ENCODE measurements at regions not wholly inside any gene's neighbourhood (a gene's known extent, or its start where the extent isn't known, plus 50 kb on each side); places are given as distances from the start of the nearest gene placed in this dataset.

DNA sequence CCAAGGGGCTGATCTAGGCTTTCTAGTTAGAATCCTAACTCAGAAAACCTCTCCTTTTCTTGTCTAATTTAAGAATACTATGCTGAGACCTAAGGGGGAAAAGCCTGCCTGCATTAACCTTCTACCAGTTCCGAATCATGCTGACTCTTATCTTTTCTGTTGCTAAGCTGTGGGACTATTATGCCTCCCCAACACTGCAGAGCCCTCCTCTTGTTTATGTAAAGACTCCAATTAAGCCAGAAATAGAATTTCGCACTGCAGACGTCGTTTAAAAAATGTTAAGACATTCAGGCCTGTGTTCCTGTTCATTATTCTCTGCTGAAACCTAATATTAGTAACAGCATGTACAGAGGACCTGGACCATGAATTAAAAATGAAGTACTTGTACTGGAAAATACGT is 310.6 kb upstream of the ATP11B start:
- TF ChIP-seq, protein P1, sequence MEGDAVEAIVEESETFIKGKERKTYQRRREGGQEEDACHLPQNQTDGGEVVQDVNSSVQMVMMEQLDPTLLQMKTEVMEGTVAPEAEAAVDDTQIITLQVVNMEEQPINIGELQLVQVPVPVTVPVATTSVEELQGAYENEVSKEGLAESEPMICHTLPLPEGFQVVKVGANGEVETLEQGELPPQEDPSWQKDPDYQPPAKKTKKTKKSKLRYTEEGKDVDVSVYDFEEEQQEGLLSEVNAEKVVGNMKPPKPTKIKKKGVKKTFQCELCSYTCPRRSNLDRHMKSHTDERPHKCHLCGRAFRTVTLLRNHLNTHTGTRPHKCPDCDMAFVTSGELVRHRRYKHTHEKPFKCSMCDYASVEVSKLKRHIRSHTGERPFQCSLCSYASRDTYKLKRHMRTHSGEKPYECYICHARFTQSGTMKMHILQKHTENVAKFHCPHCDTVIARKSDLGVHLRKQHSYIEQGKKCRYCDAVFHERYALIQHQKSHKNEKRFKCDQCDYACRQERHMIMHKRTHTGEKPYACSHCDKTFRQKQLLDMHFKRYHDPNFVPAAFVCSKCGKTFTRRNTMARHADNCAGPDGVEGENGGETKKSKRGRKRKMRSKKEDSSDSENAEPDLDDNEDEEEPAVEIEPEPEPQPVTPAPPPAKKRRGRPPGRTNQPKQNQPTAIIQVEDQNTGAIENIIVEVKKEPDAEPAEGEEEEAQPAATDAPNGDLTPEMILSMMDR (IDR thresholded peaks at IDR 0.05): no peak
- TF ChIP-seq POLR2AphosphoS5 (IDR thresholded peaks at IDR 0.05) (no peak), POLR2A (IDR thresholded peaks at IDR 0.05) (no peak), EP300 (IDR thresholded peaks at IDR 0.05) (no peak)

All from suprapubic skin (tissue), 4 donors.